ENCODE measurements at regions not wholly inside any gene's neighbourhood (a gene's known extent, or its start where the extent isn't known, plus 50 kb on each side); places are given as distances from the start of the nearest gene placed in this dataset.

DNA sequence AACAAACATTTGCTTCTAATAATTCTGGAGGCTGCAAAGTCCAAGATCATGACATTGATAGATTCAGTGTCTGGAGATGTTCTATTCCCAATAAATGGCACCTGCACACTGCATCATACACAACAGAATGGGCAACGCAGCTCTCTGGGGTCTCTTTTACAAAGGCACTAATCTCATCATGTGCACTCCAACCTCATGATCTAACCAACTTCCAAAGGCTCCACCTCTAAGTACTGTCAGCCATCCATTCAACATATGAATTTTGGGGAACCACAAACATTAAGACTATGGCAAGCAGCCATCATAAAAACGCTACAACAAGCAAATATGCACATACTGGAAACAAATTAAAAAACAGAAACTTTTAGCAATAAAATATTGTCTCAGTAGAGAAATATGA lies 121.1 kb downstream of the CYLC2 start:
- H3K27me3 ChIP-seq: no peaks in the 10 kb centered on the region
- H3K4me1 ChIP-seq: no peaks in the 10 kb centered on the region
- H3K4me3 ChIP-seq: no peak overlapping the region
- no peaks in the 10 kb centered on the region for H3K9me3 ChIP-seq
- TF ChIP-seq, protein P1, sequence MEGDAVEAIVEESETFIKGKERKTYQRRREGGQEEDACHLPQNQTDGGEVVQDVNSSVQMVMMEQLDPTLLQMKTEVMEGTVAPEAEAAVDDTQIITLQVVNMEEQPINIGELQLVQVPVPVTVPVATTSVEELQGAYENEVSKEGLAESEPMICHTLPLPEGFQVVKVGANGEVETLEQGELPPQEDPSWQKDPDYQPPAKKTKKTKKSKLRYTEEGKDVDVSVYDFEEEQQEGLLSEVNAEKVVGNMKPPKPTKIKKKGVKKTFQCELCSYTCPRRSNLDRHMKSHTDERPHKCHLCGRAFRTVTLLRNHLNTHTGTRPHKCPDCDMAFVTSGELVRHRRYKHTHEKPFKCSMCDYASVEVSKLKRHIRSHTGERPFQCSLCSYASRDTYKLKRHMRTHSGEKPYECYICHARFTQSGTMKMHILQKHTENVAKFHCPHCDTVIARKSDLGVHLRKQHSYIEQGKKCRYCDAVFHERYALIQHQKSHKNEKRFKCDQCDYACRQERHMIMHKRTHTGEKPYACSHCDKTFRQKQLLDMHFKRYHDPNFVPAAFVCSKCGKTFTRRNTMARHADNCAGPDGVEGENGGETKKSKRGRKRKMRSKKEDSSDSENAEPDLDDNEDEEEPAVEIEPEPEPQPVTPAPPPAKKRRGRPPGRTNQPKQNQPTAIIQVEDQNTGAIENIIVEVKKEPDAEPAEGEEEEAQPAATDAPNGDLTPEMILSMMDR (IDR thresholded peaks at IDR 0.05): no peak
- TF ChIP-seq POLR2A (IDR thresholded peaks at IDR 0.05): no peak
- no peaks in the 10 kb centered on the region for H3K36me3 ChIP-seq
- no peak for DNase-seq
- intact Hi-C loops (cut with DNase I; ENCODE audit: low total_unique reads): no loop called here
- H3K27ac ChIP-seq: no peak overlapping the region

DNA sequence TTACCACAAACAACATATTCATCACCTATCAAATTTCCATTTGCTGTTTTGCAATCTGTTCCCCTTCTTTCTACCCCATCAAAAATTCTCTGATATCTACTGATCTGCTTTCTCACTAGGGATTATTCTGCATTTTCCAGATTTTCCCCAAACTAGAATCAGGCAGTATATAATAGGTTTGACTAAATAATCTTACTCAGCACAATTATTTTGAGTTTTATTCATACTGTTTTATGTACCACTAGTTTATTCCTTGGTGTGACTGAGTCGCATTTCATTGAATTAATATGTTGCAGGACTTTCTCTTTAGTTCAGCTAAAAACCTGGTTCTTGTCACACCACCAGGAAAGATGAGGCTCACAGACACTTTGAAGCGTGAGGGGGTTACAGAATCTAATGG lies 131.4 kb downstream of the CYLC2 start:
- intact Hi-C loops (cut with DNase I; ENCODE audit: low total_unique reads): no loop called here
- Histone ChIP-seq H3K9me3 (no peaks in the 10 kb centered on the region), H3K27me3 (no peaks in the 10 kb centered on the region), H3K4me3 (no peak overlapping the region), H3K36me3 (no peaks in the 10 kb centered on the region), H3K4me1 (no peaks in the 10 kb centered on the region), H3K27ac (no peak overlapping the region)
- DNase-seq: no peak
- no peak for TF ChIP-seq POLR2A (IDR thresholded peaks at IDR 0.05)
- TF ChIP-seq, protein P1 (IDR thresholded peaks at IDR 0.05): no peak

DNA sequence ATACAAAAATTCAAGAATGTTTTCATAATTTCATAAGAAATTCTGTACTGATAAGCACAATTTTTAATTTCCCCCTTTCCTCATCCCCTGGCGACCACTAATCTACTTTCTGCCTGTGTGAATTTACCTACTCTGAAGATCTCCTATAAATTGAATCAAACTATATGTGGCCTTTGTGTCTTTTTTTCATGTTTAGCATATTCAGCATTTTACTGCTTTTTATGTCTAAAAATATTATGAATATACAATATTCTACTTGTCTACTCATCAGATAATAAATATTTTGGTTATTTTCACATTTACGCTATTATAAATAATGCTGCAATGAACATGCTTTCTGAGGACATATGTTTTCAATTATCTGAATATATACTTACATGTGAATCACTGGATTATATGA lies 144.8 kb downstream of the CYLC2 start:
- Histone ChIP-seq H3K4me1 (no peaks in the 10 kb centered on the region), H3K4me3 (no peak overlapping the region), H3K36me3 (peaks cover 0 to 6% of the 10 kb centered on the region in 2 donors), H3K27me3 (no peaks in the 10 kb centered on the region), H3K9me3 (no peaks in the 10 kb centered on the region), H3K27ac (no peak overlapping the region)
- DNase-seq: no peak
- intact Hi-C loops (cut with DNase I; ENCODE audit: low total_unique reads): no loop called here
- TF ChIP-seq, protein P1 (IDR thresholded peaks at IDR 0.05): no peak
- TF ChIP-seq POLR2A (IDR thresholded peaks at IDR 0.05): no peak

DNA sequence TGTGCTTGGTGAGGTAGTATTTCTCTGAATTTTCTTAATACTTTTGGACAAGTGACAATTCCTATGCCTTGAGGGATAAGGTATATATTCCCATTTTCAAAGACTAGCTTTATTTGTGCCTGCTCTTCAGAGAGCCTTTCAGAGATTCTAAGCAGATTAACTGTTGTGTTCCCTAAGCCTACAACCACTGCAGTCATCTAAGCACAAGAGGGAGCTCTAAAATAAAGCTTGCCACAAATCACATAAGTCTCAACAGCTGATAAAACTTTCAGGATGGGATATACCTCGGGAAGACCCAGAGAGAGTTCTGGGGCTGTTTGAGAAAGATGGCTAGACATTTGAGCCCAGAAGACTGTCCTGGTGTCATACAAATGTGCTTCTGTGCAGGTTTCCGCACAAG lies 157.3 kb downstream of the CYLC2 start:
- DNase-seq: no peak
- Histone ChIP-seq H3K27ac (no peak overlapping the region), H3K4me1 (no peaks in the 10 kb centered on the region), H3K36me3 (no peaks in the 10 kb centered on the region), H3K27me3 (no peaks in the 10 kb centered on the region), H3K9me3 (no peaks in the 10 kb centered on the region), H3K4me3 (no peak overlapping the region)
- intact Hi-C loops (cut with DNase I; ENCODE audit: low total_unique reads): no loop called here
- no peak for TF ChIP-seq POLR2A (IDR thresholded peaks at IDR 0.05)
- TF ChIP-seq, protein P1 (IDR thresholded peaks at IDR 0.05): no peak

DNA sequence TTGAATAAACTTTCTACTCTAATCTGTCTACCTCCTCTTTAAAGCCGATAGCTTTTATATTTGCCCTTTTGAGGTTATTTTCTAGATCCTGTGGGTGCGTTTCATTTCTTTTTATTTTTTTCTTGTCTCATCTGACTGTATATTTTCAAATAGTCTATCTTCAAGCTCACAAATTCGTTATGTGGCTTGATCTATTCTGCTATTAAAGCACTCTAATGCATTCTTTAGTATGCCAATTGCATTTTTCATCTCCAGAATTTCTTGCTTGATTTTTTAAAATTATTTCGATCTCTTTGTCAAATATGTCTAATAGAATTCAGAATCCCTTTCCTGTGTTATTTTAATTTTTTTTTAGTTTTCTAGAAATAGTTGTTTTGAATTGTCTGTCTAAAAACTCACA lies 172.4 kb downstream of the CYLC2 start:
- DNase-seq: no peak
- Histone ChIP-seq H3K4me3 (no peak overlapping the region), H3K9me3 (no peaks in the 10 kb centered on the region), H3K27ac (no peak overlapping the region), H3K27me3 (no peaks in the 10 kb centered on the region), H3K36me3 (no peaks in the 10 kb centered on the region), H3K4me1 (no peaks in the 10 kb centered on the region)
- intact Hi-C loops (cut with DNase I; ENCODE audit: low total_unique reads): no loop called here
- TF ChIP-seq POLR2A (IDR thresholded peaks at IDR 0.05): no peak
- TF ChIP-seq, protein P1 (IDR thresholded peaks at IDR 0.05): no peak
